NCI-H2196 treated with DMSO at 0.1 percent for 48 hours (cell line): ENCODE measurements at regions not wholly inside any gene's neighbourhood (a gene's known extent, or its start where the extent isn't known, plus 50 kb on each side); places are given as distances from the start of the nearest gene placed in this dataset.
"Not testable (repeated sequence)": the region's sequence is repeated elsewhere in the genome, so short reads cannot be mapped to it uniquely, and the experiment has no call there.

Source experiments
- DNase-seq: peaks from one replicate; lab custom pipeline; 2025; ENCODE audit not compliant: unreplicated experiment; lab: John Stamatoyannopoulos, UW

DNA sequence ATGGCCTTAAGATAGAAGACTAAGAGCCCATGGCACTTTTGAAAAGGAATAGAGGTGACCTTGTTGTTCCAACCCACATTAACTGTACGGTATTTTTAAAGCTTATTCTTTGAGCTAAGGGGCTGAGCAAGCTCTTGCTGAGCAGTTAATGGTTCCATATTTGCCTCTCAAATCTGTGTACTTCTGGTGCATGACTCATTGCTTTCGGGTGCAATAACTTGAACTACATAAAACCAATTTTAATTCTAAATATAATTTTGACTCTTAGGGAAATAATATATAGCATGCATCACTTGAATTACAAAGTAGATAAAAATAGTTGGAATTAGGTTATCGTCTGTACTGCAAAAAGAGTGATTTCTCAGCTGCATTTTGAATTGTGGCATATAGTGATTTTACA, 348.1 kb upstream of the CITED2 start:
- no peak for DNase-seq

DNA sequence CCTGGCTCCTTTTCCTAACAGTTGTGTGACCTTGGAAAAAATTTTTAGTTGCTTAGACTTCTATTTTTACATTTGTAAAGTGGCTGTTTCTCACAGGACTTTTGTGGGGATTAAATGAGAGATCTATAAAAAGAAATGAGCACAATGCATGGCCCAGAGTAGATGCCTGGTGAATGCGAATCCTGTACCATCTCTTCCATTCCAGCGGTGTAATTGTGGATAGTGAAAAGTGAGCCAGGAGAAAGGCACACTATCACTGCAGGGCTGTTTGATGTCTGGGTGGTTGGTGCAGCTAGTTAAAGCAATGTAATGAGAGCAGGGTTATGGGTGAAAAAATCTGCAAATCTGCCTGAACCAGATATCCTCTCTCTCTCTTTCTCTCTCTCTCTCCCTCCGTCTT, 347.5 kb upstream of the CITED2 start:
- no peak for DNase-seq

- DNase-seq, result no peak
Measured at GRCh38 chr6:139713900-139714506, 339.6 kb upstream of the CITED2 start.

GRCh38 chr6:139713424-139713823, 339.0 kb upstream of the CITED2 start:
- DNase-seq, result no peak

GRCh38 chr6:139712830-139713229, 338.4 kb upstream of the CITED2 start:
- DNase-seq, result no peak

DNA sequence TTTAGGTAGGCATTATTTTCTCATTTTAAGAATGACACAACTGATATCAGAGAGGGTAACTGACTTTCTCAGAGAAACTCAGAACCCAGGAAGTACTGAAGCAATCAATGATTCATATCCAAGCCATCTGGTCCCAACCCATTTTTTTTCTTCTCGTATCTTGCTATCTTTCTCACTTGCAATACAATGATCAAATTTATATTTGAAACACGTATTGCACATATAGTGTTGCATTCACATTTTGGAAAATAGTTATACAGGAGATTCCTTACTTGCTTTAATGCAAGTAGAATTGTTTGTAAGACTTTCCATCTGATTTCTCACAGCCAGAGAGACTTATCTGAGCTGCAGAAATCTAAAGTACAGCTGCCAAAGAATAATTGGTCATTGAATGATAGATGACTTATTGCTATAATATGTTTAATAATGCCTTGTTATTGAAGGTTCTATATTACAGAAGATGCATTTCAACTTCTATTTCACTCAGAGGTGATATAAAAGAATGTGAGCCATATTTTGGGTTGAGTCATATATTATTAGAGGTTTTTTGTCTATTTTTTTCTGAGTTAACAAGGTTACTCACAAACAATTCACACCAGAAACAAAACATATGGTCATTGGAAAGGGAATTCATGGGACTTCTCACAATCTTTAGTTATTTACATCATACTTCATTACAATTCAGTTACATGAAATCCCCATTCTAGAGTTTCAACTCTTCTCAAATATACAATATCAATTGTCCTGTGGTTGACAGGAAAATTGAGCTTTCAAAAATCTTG, 337.5 kb upstream of the CITED2 start:
- DNase-seq, result no peak

DNA sequence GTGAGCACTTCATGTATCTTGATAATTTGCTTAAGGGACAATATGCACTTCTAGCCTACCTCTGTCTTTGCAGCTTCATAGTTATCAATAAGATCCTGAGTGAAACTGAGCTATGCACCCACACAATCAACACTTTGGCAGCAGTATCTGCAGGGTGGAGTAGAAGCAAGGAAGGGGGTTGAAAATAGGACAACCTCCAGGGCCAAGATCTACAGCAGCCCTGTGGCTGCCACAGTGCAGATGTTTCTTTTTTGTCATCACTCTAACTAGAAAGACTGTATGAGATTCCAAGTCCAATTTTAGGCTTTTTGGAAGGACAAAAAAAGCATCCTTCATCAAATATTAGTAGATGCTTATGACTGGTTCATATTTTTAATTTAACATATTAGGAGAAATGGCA, 336.1 kb upstream of the CITED2 start:
- DNase-seq, result no peak

DNA sequence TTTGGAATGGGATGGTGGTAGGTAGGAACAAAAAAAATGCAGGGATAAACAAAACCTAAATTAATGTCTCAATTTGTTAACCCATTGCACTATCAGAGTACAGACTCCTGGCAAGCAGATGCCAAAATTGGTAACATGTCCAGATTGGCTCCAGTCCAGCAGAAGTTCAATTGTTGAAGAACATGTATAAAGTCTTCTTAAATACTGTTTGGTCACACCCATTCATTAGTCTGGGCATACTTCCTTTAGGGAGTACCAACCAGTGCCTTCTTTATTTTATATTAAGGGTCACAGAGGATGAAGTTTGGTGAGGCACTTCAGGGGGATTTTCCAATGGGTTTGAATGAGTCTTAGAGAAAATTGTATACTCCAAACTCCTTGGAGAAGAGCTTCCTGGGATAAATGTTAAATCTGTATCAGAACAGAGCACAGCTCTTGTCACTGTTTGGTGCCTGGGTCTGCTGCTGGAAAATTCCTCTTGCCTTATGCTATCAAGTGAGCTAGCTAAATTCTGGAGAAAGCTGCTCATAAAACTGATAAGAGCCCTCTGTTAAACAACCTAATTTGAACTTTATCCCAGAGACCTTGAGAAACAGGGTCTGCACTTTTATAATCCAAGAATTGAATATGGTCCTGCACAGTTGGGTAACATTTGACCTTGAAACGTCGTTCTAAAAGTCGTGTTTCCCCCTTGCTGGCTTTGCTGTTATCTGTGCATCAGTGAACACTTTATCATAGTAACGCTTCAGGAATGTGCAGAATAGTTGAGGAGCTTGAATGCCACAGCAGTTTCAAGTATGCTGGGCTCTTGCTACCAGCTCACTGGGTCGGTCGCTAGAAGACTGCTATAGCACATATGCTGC, 334.1 kb upstream of the CITED2 start:
- DNase-seq, result no peak

GRCh38 chr6:139706912-139707311, 332.5 kb upstream of the CITED2 start:
- no peak for DNase-seq

DNA sequence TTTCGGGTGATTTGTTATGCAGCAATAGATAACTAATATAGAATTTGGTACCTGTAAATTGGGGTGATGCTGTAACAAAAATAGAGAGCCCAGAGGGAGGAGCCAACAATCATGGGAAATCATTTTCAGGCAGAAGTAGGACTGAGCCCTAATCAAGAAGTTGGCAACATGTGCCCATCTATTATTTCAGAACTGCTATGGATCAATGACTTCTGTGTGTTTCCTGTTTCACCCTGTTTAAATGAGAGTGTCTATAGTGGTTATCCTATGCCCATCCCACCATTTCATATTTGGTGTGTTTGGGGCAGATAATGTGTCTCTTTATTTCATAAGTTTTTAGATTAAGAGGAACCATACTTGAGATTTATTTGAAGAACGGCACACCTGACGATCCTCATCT, 330.8 kb upstream of the CITED2 start:
- DNase-seq, result no peak

GRCh38 chr6:139703780-139704179, 329.3 kb upstream of the CITED2 start:
- no peak for DNase-seq

DNA sequence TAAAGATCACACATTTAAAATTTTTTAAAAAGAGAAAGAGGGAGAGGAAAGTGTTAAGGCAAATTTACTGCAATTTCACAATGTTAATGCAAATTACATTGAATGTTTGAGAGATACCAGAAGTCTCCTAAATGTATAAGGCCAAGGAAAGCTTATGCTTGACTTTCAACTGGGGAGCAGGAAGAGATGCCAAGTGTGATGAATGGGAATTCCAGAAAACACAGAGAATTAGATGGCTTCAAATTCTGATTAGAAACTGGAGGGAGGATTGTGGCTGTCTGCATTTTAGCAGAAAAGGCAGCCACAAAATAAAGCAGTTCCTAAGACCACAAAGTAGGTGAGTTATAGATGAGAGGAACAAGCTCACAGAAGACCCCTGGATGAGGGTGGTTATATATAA, 328.3 kb upstream of the CITED2 start:
- no peak for DNase-seq

DNA sequence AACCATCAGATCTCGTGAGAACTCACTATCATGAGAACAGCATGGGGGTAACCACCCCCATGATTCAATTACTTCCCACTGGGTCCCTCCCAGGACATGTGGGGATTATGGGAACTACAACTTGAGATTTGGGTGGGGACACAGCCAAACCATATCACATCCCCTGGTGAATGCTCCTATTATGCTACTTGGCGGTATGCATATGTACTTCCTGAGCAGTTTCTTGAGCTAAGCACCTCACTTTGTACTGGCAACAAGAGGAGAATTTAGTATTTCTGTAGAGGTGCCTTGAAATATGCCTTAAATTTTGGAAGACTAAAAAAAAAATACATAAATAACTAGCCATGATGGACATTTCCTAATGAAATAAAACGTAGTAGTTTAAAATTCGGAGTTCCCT, 327.2 kb upstream of the CITED2 start:
- DNase-seq, result no peak

DNA sequence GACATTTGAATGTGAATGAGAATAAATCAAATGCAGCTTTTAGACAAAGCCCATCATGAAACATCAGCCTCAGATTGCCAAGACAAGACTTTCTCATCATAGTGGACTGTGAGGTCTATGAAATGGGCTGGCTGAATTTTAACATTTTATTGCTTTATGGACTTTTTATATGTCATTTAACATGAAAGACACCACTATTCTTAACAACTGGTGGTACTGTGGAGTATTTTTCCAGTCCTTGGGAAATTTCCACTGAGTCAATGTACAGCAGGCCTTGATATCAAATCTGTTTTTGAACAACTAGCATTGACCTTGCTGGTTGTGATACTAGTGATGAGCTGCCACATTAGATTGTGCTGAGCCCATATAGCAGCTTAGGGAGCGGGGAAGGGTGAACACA, 326.6 kb upstream of the CITED2 start:
- DNase-seq, result no peak

- DNase-seq, result no peak
Measured at GRCh38 chr6:139699911-139700310, 325.5 kb upstream of the CITED2 start.

GRCh38 chr6:139699335-139699734, 324.9 kb upstream of the CITED2 start:
- no peak for DNase-seq

DNA sequence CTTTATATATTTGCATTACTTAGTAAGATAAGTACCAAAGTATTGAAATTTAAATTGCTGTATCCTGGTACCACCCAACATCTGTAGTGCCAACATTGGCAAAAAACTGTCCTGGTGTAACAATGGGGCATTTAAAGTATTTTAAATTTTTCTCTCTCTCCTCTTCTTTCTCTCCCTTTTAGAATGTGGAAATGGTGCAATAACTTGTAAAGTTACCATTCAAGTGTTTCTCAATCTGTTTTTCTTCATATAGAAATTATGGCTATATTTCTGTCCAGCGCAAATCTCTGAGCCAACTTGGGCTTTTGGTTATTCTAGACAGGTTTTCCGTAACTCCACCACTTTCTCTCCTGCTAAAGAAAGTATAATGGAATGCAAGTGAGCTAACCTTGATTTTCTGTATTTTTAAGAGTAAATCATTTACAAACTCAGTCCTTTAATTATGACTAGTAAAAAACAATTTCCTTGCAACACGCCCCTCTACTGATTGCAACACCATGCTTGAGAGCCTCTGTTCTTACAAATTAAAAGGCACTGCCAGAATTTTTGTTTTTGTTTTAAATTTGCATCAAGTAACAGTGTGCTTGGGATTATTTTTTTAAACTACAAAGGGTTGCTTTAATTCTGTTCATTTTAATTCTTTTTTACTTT, 324.2 kb upstream of the CITED2 start:
- no peak for DNase-seq

DNA sequence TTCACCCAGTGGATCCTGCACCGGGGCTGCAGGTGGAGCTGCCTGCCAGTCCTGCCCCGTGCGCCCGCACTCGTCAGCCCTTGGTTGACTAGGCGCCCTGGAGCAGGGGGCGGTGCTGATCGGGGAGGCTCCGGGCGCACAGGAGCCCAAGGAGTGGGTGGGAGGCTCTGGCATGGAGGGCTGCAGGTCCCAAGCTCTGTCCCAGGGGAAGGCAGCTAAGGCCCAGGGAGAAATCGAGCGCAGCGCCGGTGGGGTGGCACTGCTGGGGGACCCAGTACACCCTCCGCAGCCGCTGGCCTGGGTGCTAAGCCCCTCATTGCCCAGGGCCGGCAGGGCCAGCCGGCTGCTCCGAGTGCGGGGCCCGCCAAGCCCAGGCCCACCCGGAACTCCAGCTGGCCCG, 323.4 kb upstream of the CITED2 start:
- not testable (repeated sequence) for DNase-seq

DNA sequence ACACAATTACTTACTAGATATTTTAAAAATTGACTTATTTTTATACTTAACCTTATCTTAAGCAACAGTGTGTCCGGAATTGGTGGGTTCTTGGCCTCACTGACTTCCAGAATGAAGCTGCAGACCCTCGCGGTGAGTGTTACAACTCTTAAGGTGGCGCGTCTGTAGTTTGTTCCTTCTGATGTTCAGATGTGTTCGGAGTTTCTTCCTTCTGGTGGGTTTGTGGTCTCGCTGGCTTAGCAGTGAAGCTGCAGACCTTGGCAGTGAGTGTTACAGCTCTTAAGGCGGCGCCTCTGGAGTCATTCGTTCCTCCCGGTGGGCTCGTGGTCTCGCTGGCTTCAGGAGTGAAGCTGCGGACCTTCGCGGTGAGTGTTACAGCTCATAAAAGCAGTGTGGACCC, 322.5 kb upstream of the CITED2 start:
- not testable (repeated sequence) for DNase-seq

DNA sequence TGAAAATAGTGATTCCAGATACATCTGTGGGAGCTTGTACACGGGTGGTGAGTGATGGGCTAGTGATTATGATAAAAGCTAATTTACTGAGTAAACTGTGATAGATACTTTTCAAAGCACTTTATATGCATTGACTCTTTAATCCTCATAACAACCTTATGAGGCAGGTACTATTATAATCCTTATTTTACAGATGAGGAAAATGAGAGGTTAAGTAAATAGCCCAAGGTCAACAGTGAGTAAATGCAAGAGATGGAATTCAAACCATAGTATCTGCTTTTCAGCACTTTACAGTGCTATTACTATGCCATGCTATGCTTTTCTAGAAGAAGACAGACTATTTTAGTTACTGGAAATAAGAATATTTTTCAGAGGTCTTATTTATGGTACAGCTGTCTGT, 320.9 kb upstream of the CITED2 start:
- no peak for DNase-seq

DNA sequence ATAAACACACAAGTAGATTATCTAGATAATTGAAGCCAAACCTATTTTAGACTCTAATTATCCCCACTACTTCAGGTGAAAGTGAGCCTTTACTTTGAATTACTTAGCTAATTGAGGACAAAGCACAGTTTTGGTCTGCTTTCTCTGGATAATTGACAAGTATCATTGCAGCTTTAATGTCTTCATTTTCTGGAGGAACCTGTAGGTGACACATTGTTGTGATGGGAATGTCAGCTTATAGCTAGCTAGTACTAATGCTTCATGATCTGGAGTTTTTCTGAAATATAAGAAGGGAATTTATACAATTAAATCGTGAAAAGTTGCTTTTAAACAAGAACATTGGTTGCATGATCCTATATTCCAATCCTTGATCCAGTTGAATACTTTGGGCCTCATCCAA, 319.3 kb upstream of the CITED2 start:
- no peak for DNase-seq
